BE2C (cell line): ENCODE measurements at regions not wholly inside any gene's neighbourhood (a gene's known extent, or its start where the extent isn't known, plus 50 kb on each side); places are given as distances from the start of the nearest gene placed in this dataset.
A peak's percentile ranks its signal among the peaks of the same experiment; 100 is the strongest.

Experiments used
- DNase-seq: peaks from one replicate; pipeline ENCODE4 v3.0.0-alpha.2; 2020
- H3K27me3 ChIP-seq: fragments of 250-450 bp; sonication (Bioruptor Pico); 2 replicates; pipeline ENCODE4 v1.5.1; 2020; ENCODE audit warnings: mild to moderate bottlenecking
- H3K36me3 ChIP-seq: fragments of 250-450 bp; sonication (Bioruptor Pico); 2 replicates; pipeline ENCODE4 v1.5.1; 2020; ENCODE audit warnings: mild to moderate bottlenecking
- H3K4me1 ChIP-seq: fragments of 250-450 bp; sonication (Bioruptor Pico); 2 replicates; pipeline ENCODE4 v1.5.1; 2020
- H3K4me3 ChIP-seq: 2 replicates; pipeline ENCODE4 v1.5.1; 2011; ENCODE audit warnings: low read depth, low read length
- H3K9me3 ChIP-seq: fragments of 250-450 bp; sonication (Bioruptor Pico); 2 replicates; pipeline ENCODE4 v1.5.1; 2020
- CTCF ChIP-seq: IDR thresholded peaks from 2 replicates; pipeline ENCODE4 v1.5.1; 2012; ENCODE audit warnings: mild to moderate bottlenecking, low read depth, low read length

GRCh38 chr1:219782929-219783328, 145.4 kb downstream of the SLC30A10 start:
- H3K4me1 ChIP-seq = peaks cover 7% of the 10 kb centered on the region
- H3K27me3 ChIP-seq = no peaks in the 10 kb centered on the region
- DNase-seq = no peak
- H3K4me3 ChIP-seq = no peak overlapping the region
- TF ChIP-seq CTCF = no peak
- no peaks in the 10 kb centered on the region for H3K36me3 ChIP-seq
- no peaks in the 10 kb centered on the region for H3K9me3 ChIP-seq

DNA sequence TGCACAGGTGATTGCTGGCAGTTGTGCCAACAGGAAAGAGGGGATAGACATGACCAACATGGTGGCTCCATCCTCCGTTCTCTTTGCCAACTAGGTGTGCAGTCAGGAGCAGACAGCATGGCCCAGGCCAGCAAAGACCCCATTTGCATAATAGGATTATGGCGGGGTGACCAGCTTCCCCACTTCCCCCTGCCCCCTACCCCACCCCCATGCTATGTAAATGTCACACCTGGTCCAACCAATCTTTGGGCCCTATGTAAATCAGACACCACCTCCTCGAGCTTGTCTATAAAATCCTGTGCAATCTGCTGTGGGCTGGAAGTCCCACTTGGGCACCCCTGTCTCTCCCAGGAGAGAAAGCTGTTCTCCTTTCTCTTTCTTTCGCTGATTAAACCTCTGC, 146.0 kb downstream of the SLC30A10 start:
- Histone ChIP-seq H3K4me1 (peaks cover 7% of the 10 kb centered on the region), H3K4me3 (no peak overlapping the region), H3K27me3 (no peaks in the 10 kb centered on the region), H3K36me3 (no peaks in the 10 kb centered on the region), H3K9me3 (no peaks in the 10 kb centered on the region)
- DNase-seq = peak; percentile 66
- TF ChIP-seq CTCF = no peak

DNA sequence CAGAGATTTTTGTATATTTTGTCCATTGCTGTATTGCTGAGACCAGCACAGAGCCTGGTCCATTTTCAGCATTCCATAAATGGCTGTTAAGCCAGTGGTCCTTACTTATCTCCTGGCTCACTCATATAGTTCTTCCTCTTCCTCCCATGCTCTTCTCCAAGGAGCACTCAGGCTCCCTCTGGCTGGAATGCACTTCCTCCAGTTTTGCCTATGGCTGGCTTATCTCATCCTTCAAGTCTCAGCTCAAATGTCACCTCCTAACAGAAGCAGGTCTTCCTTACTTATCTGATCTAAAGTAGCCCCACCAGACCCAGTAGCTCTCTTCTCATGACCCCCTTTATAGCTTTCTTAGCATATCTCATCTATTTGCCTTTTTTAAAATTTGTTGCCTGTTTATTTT, 146.9 kb downstream of the SLC30A10 start:
- Histone ChIP-seq H3K9me3 (no peaks in the 10 kb centered on the region), H3K4me3 (no peak overlapping the region), H3K4me1 (peaks cover 7% of the 10 kb centered on the region), H3K27me3 (no peaks in the 10 kb centered on the region), H3K36me3 (no peaks in the 10 kb centered on the region)
- no peak for DNase-seq
- TF ChIP-seq CTCF = no peak

GRCh38 chr1:219778793-219779369, 149.5 kb downstream of the SLC30A10 start:
- TF ChIP-seq CTCF = no peak
- Histone ChIP-seq H3K4me1 (peaks cover 8% of the 10 kb centered on the region), H3K36me3 (no peaks in the 10 kb centered on the region), H3K9me3 (no peaks in the 10 kb centered on the region; the same call in 1 of the 2 replicates), H3K27me3 (no peaks in the 10 kb centered on the region), H3K4me3 (no peak overlapping the region)
- DNase-seq = no peak

DNA sequence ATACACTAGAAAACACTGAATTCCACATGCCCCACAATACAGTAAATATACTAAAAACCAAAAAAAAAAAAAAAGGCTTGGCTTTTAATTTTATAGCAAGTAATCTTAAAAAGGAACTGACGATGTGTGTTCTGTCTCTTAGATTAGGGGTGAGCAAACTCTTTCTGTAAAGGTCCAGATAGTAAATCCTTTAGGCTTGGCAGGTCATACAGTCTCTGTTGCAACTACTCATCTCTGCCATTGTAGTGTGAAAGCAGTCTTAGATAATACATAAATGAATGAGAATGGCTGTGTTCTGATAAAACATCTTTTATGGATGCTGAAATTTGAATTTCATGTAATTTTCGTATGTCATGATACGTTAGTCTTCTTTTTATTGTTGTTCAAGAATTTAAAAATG, 150.2 kb downstream of the SLC30A10 start:
- Histone ChIP-seq H3K4me3 (no peak overlapping the region), H3K4me1 (peaks cover 11% of the 10 kb centered on the region), H3K36me3 (no peaks in the 10 kb centered on the region), H3K27me3 (no peaks in the 10 kb centered on the region), H3K9me3 (no peaks in the 10 kb centered on the region; the same call in 1 of the 2 replicates)
- DNase-seq = no peak
- TF ChIP-seq CTCF = no peak

- no peak for DNase-seq
- Histone ChIP-seq H3K27me3 (no peaks in the 10 kb centered on the region), H3K36me3 (no peaks in the 10 kb centered on the region), H3K4me1 (peaks cover 10% of the 10 kb centered on the region), H3K9me3 (no peaks in the 10 kb centered on the region; the same call in 1 of the 2 replicates), H3K4me3 (no peak overlapping the region)
- no peak for TF ChIP-seq CTCF
These were observed 154.0 kb downstream of the SLC30A10 start for GRCh38 chr1:219774386-219774785.
